B cell (primary cell): ENCODE measurements at regions not wholly inside any gene's neighbourhood (a gene's known extent, or its start where the extent isn't known, plus 50 kb on each side); places are given as distances from the start of the nearest gene placed in this dataset.

Source experiments
- ATAC-seq: fragments of 200-7000 bp; cut with Tn5 transposase; one replicate; pipeline ENCODE4 v1.10.0; 2021; ENCODE audit warnings: low read depth, mild to moderate bottlenecking, moderate number of reproducible peaks, moderate library complexity
- CTCF ChIA-PET: fragments of 350-600 bp; sonication (Branson Sonifier 250); formaldehyde crosslinking; loops from one replicate; lab custom pipeline; 2021; ENCODE audit warnings: antibody characterized with exemption, inconsistent platforms; lab: Charles Lee
- POLR2A ChIA-PET: fragments of 350-600 bp; sonication (Branson Sonifier 250); formaldehyde crosslinking; loops from one replicate; lab custom pipeline; 2021; ENCODE audit warnings: antibody characterized with exemption; lab: Charles Lee
- DNase-seq: peaks from one replicate; pipeline ENCODE4 v3.0.0; 2013
- H2AFZ ChIP-seq: 2 replicates; pipeline ENCODE4 v1.6.1; 2012; ENCODE audit warnings: mild to moderate bottlenecking, low read depth, low read length; ENCODE audit not compliant: insufficient read depth, poor library complexity, severe bottlenecking
- H3K27ac ChIP-seq, 2 donors: 1 replicate in 1 of 2; 2 replicates in 1 of 2; pipeline ENCODE4 v1.5.1; 2012 to 2013; ENCODE audit warnings: low read length in 2 of 2, mild to moderate bottlenecking in 2 of 2, moderate library complexity in 1 of 2
- H3K27me3 ChIP-seq, 4 experiments: fragments of 200-600 bp in 1 of 4; sonication (generic) in 1 of 4; replicated peaks in 1 of 4; 1 replicate in 2 of 4; 2 replicates in 2 of 4; pipeline versions ENCODE4 v1.6.1 to v1.7.0; 2013 to 2016; ENCODE audit warnings: low read length in 3 of 4, mild to moderate bottlenecking in 2 of 4, mixed read lengths in 1 of 4, moderate library complexity in 1 of 4; ENCODE audit not compliant: insufficient read depth in 4 of 4, control insufficient read depth in 3 of 4; ENCODE audit errors: control extremely low read depth in 1 of 4
- H3K36me3 ChIP-seq, 2 experiments: replicated peaks in 1 of 2; 1 replicate in 1 of 2; 2 replicates in 1 of 2; pipeline versions ENCODE4 v1.6.1 to v1.7.1; 2013; ENCODE audit warnings: low read length in 1 of 2; ENCODE audit not compliant: insufficient read depth in 2 of 2, control insufficient read depth in 1 of 2; ENCODE audit errors: control extremely low read depth in 1 of 2, extremely low read depth in 1 of 2
- H3K4me1 ChIP-seq, 2 donors: fragments of 200-600 bp in 1 of 2; sonication (generic) in 1 of 2; 1 replicate in 1 of 2; 2 replicates in 1 of 2; pipeline versions ENCODE4 v1.5.1 to v1.6.1; 2013 to 2017; ENCODE audit warnings: low read length in 2 of 2; ENCODE audit not compliant: control insufficient read depth in 2 of 2, insufficient read depth in 2 of 2
- H3K4me2 ChIP-seq: replicated peaks from 2 replicates; pipeline ENCODE3; 2012; ENCODE audit warnings: mild to moderate bottlenecking, low read depth, low read length; ENCODE audit not compliant: poor library complexity, severe bottlenecking
- H3K4me3 ChIP-seq, 5 experiments: fragments of 200-600 bp in 1 of 5; sonication (generic) in 1 of 5; 1 replicate in 3 of 5; 2 replicates in 2 of 5; pipeline versions ENCODE4 v1.5.1 to v1.7.0; 2011 to 2016; ENCODE audit warnings: low read length in 4 of 5, mild to moderate bottlenecking in 4 of 5, low read depth in 2 of 5, control low read depth in 1 of 5, moderate library complexity in 1 of 5; ENCODE audit not compliant: insufficient read depth in 1 of 5; ENCODE audit errors: control extremely low read depth in 1 of 5, extremely low read depth in 1 of 5
- H3K79me2 ChIP-seq: fragments of 200-600 bp; sonication (generic); one replicate; pipeline ENCODE4 v1.6.0; 2016; ENCODE audit warnings: low read length; ENCODE audit not compliant: control insufficient read depth, insufficient read depth
- H3K9ac ChIP-seq: fragments of 200-600 bp; sonication (generic); 2 replicates; pipeline ENCODE4 v1.6.1; 2017; ENCODE audit warnings: mild to moderate bottlenecking, low read length, moderate library complexity
- H3K9me3 ChIP-seq, 3 donors: one replicate each; pipeline versions ENCODE4 v1.6.1 to v1.7.1; 2013; ENCODE audit warnings: low read length in 2 of 3; ENCODE audit not compliant: control insufficient read depth in 2 of 3, insufficient read depth in 1 of 3; ENCODE audit errors: control extremely low read depth in 1 of 3
- H4K20me1 ChIP-seq: 2 replicates; pipeline ENCODE4 v1.6.0; 2012; ENCODE audit warnings: mild to moderate bottlenecking, low read length; ENCODE audit not compliant: insufficient read depth, control insufficient read depth, poor library complexity, severe bottlenecking
- H3K27ac Mint-ChIP-seq: one replicate; pipeline ENCODE4 v1.8.0; 2021; ENCODE audit warnings: mixed read lengths
- H3K27me3 Mint-ChIP-seq: one replicate; pipeline ENCODE4 v1.8.0; 2021; ENCODE audit warnings: mixed read lengths
- H3K4me1 Mint-ChIP-seq: one replicate; pipeline ENCODE4 v1.8.0; 2021; ENCODE audit warnings: mixed read lengths
- H3K4me3 Mint-ChIP-seq: one replicate; pipeline ENCODE4 v1.8.0; 2021; ENCODE audit warnings: mixed read lengths
- H3K9me3 Mint-ChIP-seq: one replicate; pipeline ENCODE4 v1.8.0; 2022; ENCODE audit warnings: mixed read lengths; ENCODE audit not compliant: insufficient read depth
- EZH2 ChIP-seq: IDR thresholded peaks from 2 replicates; pipeline ENCODE4 v1.6.1; 2012; ENCODE audit warnings: borderline replicate concordance, low read depth, mild to moderate bottlenecking, moderate library complexity, low read length; ENCODE audit not compliant: insufficient read depth, poor library complexity, severe bottlenecking
- WGBS: methylation state at CpG from one replicate; pipeline ENCODE4 v1.1.5; 2013; ENCODE audit warnings: missing lambda C conversion rate; ENCODE audit not compliant: insufficient coverage; 5-methylcytosine and 5-hydroxymethylcytosine counted together
- intact Hi-C: fragments of 100-400 bp; cut with micrococcal nuclease; formaldehyde crosslinking; loops from one replicate; pipeline ENCODE4 v1.10.0; 2022
- TF ChIP-seq, protein P1 (sequence below): fragments of 200-600 bp; IDR thresholded peaks from one replicate; pipeline ENCODE4 v1.8.0; 2022; ENCODE audit warnings: antibody characterized with exemption, mild to moderate bottlenecking

DNA sequence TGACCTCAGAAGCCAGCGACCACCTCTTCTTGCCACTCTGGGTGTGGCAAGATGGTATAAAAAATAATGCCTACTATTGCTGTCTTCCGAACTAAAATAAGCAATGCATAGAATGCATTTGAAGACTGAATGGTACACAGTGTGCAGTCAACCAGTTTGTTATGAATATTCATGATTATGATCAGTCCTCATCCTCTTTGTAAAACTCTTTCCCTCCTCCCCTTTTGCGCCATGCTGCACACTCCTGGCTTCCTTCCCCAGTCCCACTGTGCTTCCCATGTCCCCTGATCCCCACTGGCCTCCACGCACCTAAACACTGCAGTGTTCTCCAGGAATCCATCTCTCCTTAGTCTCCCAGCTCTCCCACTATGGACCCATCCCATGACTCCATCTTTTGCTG, 348.0 kb downstream of the SOX9 start:
- Histone ChIP-seq H3K27me3 (no peaks in the 10 kb centered on the region), H3K9ac (no peak overlapping the region), H3K79me2 (no peaks in the 10 kb centered on the region), H3K36me3 (no peaks in the 10 kb centered on the region), H3K9me3 (no peaks in the 10 kb centered on the region), H3K27ac (no peak overlapping the region), H2AFZ (no peak overlapping the region), H4K20me1 (no peaks in the 10 kb centered on the region), H3K4me2 (no peak overlapping the region), H3K4me3 (no peak overlapping the region), H3K4me1 (no peaks in the 10 kb centered on the region)
- H3K27me3 Mint-ChIP-seq, result peaks cover 7% of the 10 kb centered on the region
- POLR2A ChIA-PET, result no interaction called here
- TF ChIP-seq, protein P1, sequence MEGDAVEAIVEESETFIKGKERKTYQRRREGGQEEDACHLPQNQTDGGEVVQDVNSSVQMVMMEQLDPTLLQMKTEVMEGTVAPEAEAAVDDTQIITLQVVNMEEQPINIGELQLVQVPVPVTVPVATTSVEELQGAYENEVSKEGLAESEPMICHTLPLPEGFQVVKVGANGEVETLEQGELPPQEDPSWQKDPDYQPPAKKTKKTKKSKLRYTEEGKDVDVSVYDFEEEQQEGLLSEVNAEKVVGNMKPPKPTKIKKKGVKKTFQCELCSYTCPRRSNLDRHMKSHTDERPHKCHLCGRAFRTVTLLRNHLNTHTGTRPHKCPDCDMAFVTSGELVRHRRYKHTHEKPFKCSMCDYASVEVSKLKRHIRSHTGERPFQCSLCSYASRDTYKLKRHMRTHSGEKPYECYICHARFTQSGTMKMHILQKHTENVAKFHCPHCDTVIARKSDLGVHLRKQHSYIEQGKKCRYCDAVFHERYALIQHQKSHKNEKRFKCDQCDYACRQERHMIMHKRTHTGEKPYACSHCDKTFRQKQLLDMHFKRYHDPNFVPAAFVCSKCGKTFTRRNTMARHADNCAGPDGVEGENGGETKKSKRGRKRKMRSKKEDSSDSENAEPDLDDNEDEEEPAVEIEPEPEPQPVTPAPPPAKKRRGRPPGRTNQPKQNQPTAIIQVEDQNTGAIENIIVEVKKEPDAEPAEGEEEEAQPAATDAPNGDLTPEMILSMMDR, result no peak
- no peak for TF ChIP-seq EZH2
- H3K9me3 Mint-ChIP-seq, result peaks cover under 1% of the 10 kb centered on the region
- ATAC-seq (no peak), DNase-seq (no peak)
- no peaks in the 10 kb centered on the region for H3K4me1 Mint-ChIP-seq
- H3K4me3 Mint-ChIP-seq, result no peak overlapping the region
- CTCF ChIA-PET, result no interaction called here
- intact Hi-C loops, result no loop called here
- 95% methylated on average over 4 of the region's 4 CpGs for WGBS
- no peak overlapping the region for H3K27ac Mint-ChIP-seq

DNA sequence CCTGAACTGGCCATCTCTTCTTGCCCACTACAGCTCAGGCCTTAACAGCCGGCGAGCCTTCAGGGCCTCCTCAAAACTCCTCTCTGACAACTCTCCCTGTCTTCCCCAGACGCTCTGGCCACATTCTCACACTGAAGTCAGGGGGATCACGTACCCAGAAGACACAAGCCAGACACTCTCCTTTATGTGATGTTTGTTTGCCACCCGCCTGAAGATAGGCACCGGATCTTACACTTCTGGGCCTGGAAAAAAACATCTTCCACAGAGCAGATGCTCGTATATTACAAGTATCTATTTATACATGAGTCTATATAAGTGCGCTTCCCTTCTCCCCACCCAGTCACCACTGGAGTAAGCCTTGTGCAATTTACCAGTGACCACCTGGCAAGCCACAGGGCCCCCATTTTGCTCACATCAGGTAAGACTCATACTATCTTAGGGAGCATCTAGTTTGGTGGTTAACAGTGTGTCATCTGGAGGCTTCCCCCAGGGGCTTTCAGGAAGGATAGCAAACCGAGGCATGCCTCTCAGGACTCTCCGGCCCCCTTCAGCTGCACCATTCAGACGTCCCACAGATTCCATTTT, 349.4 kb downstream of the SOX9 start:
- intact Hi-C loops, result no loop called here
- Mint-ChIP-seq H3K27ac (no peak overlapping the region), H3K4me3 (no peak overlapping the region), H3K9me3 (peaks cover 2% of the 10 kb centered on the region), H3K27me3 (peaks cover 7% of the 10 kb centered on the region), H3K4me1 (no peaks in the 10 kb centered on the region)
- CTCF ChIA-PET, result no interaction called here
- H3K4me1 ChIP-seq, result no peaks in the 10 kb centered on the region
- WGBS, result 77% methylated on average over 5 of the region's 11 CpGs
- H3K9ac ChIP-seq, result no peak overlapping the region
- no peak overlapping the region for H3K4me2 ChIP-seq
- ATAC-seq (no peak), DNase-seq (no peak)
- POLR2A ChIA-PET, result no interaction called here
- no peak overlapping the region for H3K27ac ChIP-seq
- TF ChIP-seq, protein P1, result no peak
- TF ChIP-seq EZH2, result no peak
- H3K79me2 ChIP-seq, result no peaks in the 10 kb centered on the region
- no peaks in the 10 kb centered on the region for H3K36me3 ChIP-seq
- no peaks in the 10 kb centered on the region for H4K20me1 ChIP-seq
- H3K9me3 ChIP-seq, result peaks cover 0 to 4% (median 0%) of the 10 kb centered on the region in 3 donors
- no peaks in the 10 kb centered on the region for H3K27me3 ChIP-seq
- H2AFZ ChIP-seq, result no peak overlapping the region
- H3K4me3 ChIP-seq, result no peak overlapping the region
